ENCODE measurements at regions not wholly inside any gene's neighbourhood (a gene's known extent, or its start where the extent isn't known, plus 50 kb on each side); places are given as distances from the start of the nearest gene placed in this dataset.

DNA sequence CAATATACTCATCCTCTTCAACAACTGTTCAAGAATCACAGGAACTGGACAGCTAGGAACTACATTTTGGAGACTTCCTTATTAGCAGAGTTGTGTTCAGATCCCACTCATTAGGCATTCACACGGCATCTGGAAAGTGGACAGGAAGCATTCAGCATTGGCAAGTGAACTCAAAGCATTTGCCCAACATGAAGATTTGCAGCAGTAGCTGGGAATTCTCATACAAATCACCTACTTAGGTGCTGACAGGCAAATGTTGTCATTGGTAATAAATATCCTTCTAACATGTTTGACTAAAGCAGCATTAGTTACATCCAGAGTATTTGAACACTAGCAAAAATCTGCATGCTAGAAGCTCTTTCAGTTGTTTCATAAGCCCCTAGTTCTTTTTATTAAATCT is 350.8 kb downstream of the PTH2R start:
- H3K4me3 ChIP-seq = no peak overlapping the region
- Mint-ChIP-seq H3K27me3 (ENCODE audit: insufficient read depth, low read depth, poor library complexity) (no peaks in the 10 kb centered on the region), H3K36me3 (ENCODE audit: low read depth) (peaks cover 27% of the 10 kb centered on the region), H3K4me1 (no peaks in the 10 kb centered on the region), H3K9me3 (peaks cover 34% of the 10 kb centered on the region), H3K4me3 (no peak overlapping the region), H3K27ac (no peak overlapping the region)
- H3K4me1 ChIP-seq (ENCODE audit: insufficient read depth) = no peaks in the 10 kb centered on the region
- no peaks in the 10 kb centered on the region for H3K36me3 ChIP-seq (ENCODE audit: insufficient read depth)
- ATAC-seq (no peak), DNase-seq (ENCODE audit: low spot score) (no peak)
- no peak overlapping the region for H2AFZ ChIP-seq
- H4K20me1 ChIP-seq (replicated peaks; ENCODE audit: insufficient read depth) = no peaks in the 10 kb centered on the region
- no peaks in the 10 kb centered on the region for H3K27me3 ChIP-seq (ENCODE audit: insufficient read depth)
- no peaks in the 10 kb centered on the region for H3K79me2 ChIP-seq (replicated peaks; ENCODE audit: insufficient read depth)
- peaks cover 5% of the 10 kb centered on the region; the same call in 1 of the 2 replicates for H3K9me2 ChIP-seq (ENCODE audit: insufficient read depth)
- H3F3A ChIP-seq (replicated peaks; ENCODE audit: low read depth) = no peaks in the 10 kb centered on the region
- no peak overlapping the region for H3K27ac ChIP-seq (ENCODE audit: low read depth)
- no peak overlapping the region for H3K4me2 ChIP-seq
- TF ChIP-seq, protein P1, sequence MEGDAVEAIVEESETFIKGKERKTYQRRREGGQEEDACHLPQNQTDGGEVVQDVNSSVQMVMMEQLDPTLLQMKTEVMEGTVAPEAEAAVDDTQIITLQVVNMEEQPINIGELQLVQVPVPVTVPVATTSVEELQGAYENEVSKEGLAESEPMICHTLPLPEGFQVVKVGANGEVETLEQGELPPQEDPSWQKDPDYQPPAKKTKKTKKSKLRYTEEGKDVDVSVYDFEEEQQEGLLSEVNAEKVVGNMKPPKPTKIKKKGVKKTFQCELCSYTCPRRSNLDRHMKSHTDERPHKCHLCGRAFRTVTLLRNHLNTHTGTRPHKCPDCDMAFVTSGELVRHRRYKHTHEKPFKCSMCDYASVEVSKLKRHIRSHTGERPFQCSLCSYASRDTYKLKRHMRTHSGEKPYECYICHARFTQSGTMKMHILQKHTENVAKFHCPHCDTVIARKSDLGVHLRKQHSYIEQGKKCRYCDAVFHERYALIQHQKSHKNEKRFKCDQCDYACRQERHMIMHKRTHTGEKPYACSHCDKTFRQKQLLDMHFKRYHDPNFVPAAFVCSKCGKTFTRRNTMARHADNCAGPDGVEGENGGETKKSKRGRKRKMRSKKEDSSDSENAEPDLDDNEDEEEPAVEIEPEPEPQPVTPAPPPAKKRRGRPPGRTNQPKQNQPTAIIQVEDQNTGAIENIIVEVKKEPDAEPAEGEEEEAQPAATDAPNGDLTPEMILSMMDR (conservative IDR thresholded peaks at IDR 0.05; ENCODE audit: low read depth in 2 of 2) = no peak
- TF ChIP-seq ZNF114 (CRISPR knock-in tag; IDR thresholded peaks at IDR 0.05) (no peak), EZH2phosphoT487 (IDR thresholded peaks at IDR 0.05; ENCODE audit: unreplicated experiment) (no peak), STAT1 (IDR thresholded peaks at IDR 0.05; ENCODE audit: unreplicated experiment) (no peak), JUNB (IDR thresholded peaks at IDR 0.05; ENCODE audit: unreplicated experiment) (no peak), CREB1 (CRISPR knock-in tag; IDR thresholded peaks at IDR 0.05; ENCODE audit: low read depth) (no peak), EZH2 (IDR thresholded peaks at IDR 0.05; ENCODE audit: low read depth, unreplicated experiment) (no peak), NANOG (IDR thresholded peaks at IDR 0.05; ENCODE audit: borderline replicate concordance) (no peak), ZNF331 (CRISPR knock-in tag; IDR thresholded peaks at IDR 0.05; ENCODE audit: low read depth) (no peak)
- TF ChIP-seq, protein P2, sequence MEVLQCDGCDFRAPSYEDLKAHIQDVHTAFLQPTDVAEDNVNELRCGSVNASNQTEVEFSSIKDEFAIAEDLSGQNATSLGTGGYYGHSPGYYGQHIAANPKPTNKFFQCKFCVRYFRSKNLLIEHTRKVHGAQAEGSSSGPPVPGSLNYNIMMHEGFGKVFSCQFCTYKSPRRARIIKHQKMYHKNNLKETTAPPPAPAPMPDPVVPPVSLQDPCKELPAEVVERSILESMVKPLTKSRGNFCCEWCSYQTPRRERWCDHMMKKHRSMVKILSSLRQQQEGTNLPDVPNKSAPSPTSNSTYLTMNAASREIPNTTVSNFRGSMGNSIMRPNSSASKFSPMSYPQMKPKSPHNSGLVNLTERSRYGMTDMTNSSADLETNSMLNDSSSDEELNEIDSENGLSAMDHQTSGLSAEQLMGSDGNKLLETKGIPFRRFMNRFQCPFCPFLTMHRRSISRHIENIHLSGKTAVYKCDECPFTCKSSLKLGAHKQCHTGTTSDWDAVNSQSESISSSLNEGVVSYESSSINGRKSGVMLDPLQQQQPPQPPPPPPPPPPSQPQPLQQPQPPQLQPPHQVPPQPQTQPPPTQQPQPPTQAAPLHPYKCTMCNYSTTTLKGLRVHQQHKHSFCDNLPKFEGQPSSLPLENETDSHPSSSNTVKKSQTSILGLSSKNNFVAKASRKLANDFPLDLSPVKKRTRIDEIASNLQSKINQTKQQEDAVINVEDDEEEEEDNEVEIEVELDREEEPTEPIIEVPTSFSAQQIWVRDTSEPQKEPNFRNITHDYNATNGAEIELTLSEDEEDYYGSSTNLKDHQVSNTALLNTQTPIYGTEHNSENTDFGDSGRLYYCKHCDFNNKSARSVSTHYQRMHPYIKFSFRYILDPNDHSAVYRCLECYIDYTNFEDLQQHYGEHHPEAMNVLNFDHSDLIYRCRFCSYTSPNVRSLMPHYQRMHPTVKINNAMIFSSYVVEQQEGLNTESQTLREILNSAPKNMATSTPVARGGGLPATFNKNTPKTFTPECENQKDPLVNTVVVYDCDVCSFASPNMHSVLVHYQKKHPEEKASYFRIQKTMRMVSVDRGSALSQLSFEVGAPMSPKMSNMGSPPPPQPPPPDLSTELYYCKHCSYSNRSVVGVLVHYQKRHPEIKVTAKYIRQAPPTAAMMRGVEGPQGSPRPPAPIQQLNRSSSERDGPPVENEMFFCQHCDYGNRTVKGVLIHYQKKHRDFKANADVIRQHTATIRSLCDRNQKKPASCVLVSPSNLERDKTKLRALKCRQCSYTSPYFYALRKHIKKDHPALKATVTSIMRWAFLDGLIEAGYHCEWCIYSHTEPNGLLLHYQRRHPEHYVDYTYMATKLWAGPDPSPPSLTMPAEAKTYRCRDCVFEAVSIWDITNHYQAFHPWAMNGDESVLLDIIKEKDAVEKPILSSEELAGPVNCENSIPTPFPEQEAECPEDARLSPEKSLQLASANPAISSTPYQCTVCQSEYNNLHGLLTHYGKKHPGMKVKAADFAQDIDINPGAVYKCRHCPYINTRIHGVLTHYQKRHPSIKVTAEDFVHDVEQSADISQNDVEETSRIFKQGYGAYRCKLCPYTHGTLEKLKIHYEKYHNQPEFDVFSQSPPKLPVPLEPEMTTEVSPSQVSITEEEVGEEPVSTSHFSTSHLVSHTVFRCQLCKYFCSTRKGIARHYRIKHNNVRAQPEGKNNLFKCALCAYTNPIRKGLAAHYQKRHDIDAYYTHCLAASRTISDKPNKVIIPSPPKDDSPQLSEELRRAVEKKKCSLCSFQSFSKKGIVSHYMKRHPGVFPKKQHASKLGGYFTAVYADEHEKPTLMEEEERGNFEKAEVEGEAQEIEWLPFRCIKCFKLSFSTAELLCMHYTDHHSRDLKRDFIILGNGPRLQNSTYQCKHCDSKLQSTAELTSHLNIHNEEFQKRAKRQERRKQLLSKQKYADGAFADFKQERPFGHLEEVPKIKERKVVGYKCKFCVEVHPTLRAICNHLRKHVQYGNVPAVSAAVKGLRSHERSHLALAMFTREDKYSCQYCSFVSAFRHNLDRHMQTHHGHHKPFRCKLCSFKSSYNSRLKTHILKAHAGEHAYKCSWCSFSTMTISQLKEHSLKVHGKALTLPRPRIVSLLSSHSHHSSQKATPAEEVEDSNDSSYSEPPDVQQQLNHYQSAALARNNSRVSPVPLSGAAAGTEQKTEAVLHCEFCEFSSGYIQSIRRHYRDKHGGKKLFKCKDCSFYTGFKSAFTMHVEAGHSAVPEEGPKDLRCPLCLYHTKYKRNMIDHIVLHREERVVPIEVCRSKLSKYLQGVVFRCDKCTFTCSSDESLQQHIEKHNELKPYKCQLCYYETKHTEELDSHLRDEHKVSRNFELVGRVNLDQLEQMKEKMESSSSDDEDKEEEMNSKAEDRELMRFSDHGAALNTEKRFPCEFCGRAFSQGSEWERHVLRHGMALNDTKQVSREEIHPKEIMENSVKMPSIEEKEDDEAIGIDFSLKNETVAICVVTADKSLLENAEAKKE (CRISPR knock-in tag; IDR thresholded peaks at IDR 0.05) = no peak
- TF ChIP-seq, protein P3, sequence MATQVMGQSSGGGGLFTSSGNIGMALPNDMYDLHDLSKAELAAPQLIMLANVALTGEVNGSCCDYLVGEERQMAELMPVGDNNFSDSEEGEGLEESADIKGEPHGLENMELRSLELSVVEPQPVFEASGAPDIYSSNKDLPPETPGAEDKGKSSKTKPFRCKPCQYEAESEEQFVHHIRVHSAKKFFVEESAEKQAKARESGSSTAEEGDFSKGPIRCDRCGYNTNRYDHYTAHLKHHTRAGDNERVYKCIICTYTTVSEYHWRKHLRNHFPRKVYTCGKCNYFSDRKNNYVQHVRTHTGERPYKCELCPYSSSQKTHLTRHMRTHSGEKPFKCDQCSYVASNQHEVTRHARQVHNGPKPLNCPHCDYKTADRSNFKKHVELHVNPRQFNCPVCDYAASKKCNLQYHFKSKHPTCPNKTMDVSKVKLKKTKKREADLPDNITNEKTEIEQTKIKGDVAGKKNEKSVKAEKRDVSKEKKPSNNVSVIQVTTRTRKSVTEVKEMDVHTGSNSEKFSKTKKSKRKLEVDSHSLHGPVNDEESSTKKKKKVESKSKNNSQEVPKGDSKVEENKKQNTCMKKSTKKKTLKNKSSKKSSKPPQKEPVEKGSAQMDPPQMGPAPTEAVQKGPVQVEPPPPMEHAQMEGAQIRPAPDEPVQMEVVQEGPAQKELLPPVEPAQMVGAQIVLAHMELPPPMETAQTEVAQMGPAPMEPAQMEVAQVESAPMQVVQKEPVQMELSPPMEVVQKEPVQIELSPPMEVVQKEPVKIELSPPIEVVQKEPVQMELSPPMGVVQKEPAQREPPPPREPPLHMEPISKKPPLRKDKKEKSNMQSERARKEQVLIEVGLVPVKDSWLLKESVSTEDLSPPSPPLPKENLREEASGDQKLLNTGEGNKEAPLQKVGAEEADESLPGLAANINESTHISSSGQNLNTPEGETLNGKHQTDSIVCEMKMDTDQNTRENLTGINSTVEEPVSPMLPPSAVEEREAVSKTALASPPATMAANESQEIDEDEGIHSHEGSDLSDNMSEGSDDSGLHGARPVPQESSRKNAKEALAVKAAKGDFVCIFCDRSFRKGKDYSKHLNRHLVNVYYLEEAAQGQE (IDR thresholded peaks at IDR 0.05; ENCODE audit: unreplicated experiment) = no peak
- TF ChIP-seq, protein P4, sequence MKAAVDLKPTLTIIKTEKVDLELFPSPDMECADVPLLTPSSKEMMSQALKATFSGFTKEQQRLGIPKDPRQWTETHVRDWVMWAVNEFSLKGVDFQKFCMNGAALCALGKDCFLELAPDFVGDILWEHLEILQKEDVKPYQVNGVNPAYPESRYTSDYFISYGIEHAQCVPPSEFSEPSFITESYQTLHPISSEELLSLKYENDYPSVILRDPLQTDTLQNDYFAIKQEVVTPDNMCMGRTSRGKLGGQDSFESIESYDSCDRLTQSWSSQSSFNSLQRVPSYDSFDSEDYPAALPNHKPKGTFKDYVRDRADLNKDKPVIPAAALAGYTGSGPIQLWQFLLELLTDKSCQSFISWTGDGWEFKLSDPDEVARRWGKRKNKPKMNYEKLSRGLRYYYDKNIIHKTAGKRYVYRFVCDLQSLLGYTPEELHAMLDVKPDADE (IDR thresholded peaks at IDR 0.05) = no peak
